ENCODE measurements at regions not wholly inside any gene's neighbourhood (a gene's known extent, or its start where the extent isn't known, plus 50 kb on each side); places are given as distances from the start of the nearest gene placed in this dataset.

- Histone ChIP-seq H3K9me1 (ENCODE audit: control insufficient read depth, insufficient read depth, low read length) (no peaks in the 10 kb centered on the region), H3K4me3 (no peak overlapping the region), H3K36me3 (ENCODE audit: control insufficient read depth, insufficient read depth, low read length) (no peaks in the 10 kb centered on the region), H3K9ac (ENCODE audit: insufficient read depth in 1 of 2, low read depth in 2 of 2, low read length in 2 of 2) (no peak overlapping the region), H3K4me2 (ENCODE audit: insufficient read depth, low read length) (no peak overlapping the region), H2AFZ (ENCODE audit: low read depth, low read length) (no peak overlapping the region), H3K27me3 (ENCODE audit: control insufficient read depth in 2 of 2, insufficient read depth in 2 of 2, low read length in 2 of 2) (no peaks in the 10 kb centered on the region), H4K20me1 (replicated peaks; ENCODE audit: control insufficient read depth, insufficient read depth, low read length) (no peaks in the 10 kb centered on the region), H3K9me3 (replicated peaks; ENCODE audit: control insufficient read depth, insufficient read depth, low read depth, low read length) (no peaks in the 10 kb centered on the region), H3K79me2 (ENCODE audit: control insufficient read depth, insufficient read depth, low read length) (no peaks in the 10 kb centered on the region), H3K27ac (ENCODE audit: extremely low read depth, low read depth, low read length) (no peak overlapping the region), H3K4me1 (replicated peaks in 1 of 2; ENCODE audit: control insufficient read depth in 2 of 2, insufficient read depth in 2 of 2, low read length in 2 of 2) (no peaks in the 10 kb centered on the region)
- ATAC-seq (no peak), DNase-seq (ENCODE audit: extremely low read depth in 1 of 4, low spot score in 3 of 4) (no peak), FAIRE-seq (peak; percentile 32)
- no peak for TF ChIP-seq STAT5B (CRISPR knock-in tag; IDR thresholded peaks at IDR 0.05)
- TF ChIP-seq ARHGAP35 (IDR thresholded peaks at IDR 0.05; ENCODE audit: partially characterized antibody) = no peak
- TF ChIP-seq MNT (conservative IDR thresholded peaks at IDR 0.05) = no peak
- TF ChIP-seq KLF16 (IDR thresholded peaks at IDR 0.05) = no peak
- TF ChIP-seq, protein P1, sequence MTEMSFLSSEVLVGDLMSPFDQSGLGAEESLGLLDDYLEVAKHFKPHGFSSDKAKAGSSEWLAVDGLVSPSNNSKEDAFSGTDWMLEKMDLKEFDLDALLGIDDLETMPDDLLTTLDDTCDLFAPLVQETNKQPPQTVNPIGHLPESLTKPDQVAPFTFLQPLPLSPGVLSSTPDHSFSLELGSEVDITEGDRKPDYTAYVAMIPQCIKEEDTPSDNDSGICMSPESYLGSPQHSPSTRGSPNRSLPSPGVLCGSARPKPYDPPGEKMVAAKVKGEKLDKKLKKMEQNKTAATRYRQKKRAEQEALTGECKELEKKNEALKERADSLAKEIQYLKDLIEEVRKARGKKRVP (CRISPR knock-in tag; IDR thresholded peaks at IDR 0.05) = no peak
- no peak for TF ChIP-seq IRF2 (CRISPR knock-in tag; IDR thresholded peaks at IDR 0.05)
- no peak for TF ChIP-seq EHMT2 (IDR thresholded peaks at IDR 0.05)
- TF ChIP-seq MEF2A (IDR thresholded peaks at IDR 0.05; ENCODE audit: control insufficient read depth, low read depth, low read length) = no peak
- no peak for TF ChIP-seq HDGF (IDR thresholded peaks at IDR 0.05)
- TF ChIP-seq IRF9 (tag; IDR thresholded peaks at IDR 0.05) = no peak
- CTCF ChIA-PET (ENCODE audit: low intra/inter-chr PET ratio) = no interaction called here
- WGBS (ENCODE audit: insufficient coverage, low coverage, missing lambda C conversion rate) = 3% methylated on average over 2 of the region's 2 CpGs
- POLR2A ChIA-PET = no interaction called here
- in situ Hi-C loops (cut with MboI) = no loop called here
- intact Hi-C loops (cut with micrococcal nuclease) = no loop called here
- no TSS peak for BruUV-seq (replicated peaks)
These were observed 1153.1 kb upstream of the B3GALT2 start for GRCh38 chr1:194339471-194339870.

Data from K562 (cell line).